Epithelial cell of esophagus (primary cell): ENCODE measurements at regions not wholly inside any gene's neighbourhood (a gene's known extent, or its start where the extent isn't known, plus 50 kb on each side); places are given as distances from the start of the nearest gene placed in this dataset.

Experiments
- DNase-seq: peaks from one replicate; pipeline ENCODE4 v3.0.0; 2010; ENCODE audit warnings: low read depth
- H3K4me3 ChIP-seq: 2 replicates; pipeline ENCODE4 v1.5.1; 2011; ENCODE audit warnings: mild to moderate bottlenecking, low read length, control low read depth
- CTCF ChIP-seq: IDR thresholded peaks from 2 replicates; pipeline ENCODE4 v1.5.1; 2011; ENCODE audit warnings: low read depth, mild to moderate bottlenecking, low read length, control low read depth, inconsistent platforms; ENCODE audit not compliant: insufficient read depth; ENCODE audit errors: missing control alignments

- no peak overlapping the region for H3K4me3 ChIP-seq
- no peak for DNase-seq
- no peak for TF ChIP-seq CTCF
Observed at GRCh38 chr13:79722885-79723445, 242.0 kb downstream of the NDFIP2 start.

- H3K4me3 ChIP-seq = no peak overlapping the region
- DNase-seq = no peak
- TF ChIP-seq CTCF = no peak
Observed at GRCh38 chr13:79716191-79716590, 235.2 kb downstream of the NDFIP2 start.

- no peak for TF ChIP-seq CTCF
- DNase-seq = no peak
- no peak overlapping the region for H3K4me3 ChIP-seq
Observed at GRCh38 chr13:79711631-79712030, 230.7 kb downstream of the NDFIP2 start.

- peak; percentile 54 for DNase-seq
- TF ChIP-seq CTCF = no peak
- no peak overlapping the region for H3K4me3 ChIP-seq
Observed at GRCh38 chr13:79710376-79710775, 229.4 kb downstream of the NDFIP2 start.

GRCh38 chr13:79709471-79709870 is 228.5 kb downstream of the NDFIP2 start:
- no peak for DNase-seq
- no peak for TF ChIP-seq CTCF
- H3K4me3 ChIP-seq = no peak overlapping the region

- no peak for DNase-seq
- no peak for TF ChIP-seq CTCF
- H3K4me3 ChIP-seq = no peak overlapping the region
Observed at GRCh38 chr13:79703772-79704171, 222.8 kb downstream of the NDFIP2 start.

GRCh38 chr13:79695754-79696153 is 214.8 kb downstream of the NDFIP2 start:
- DNase-seq = peak; percentile 44
- TF ChIP-seq CTCF = no peak
- H3K4me3 ChIP-seq = no peak overlapping the region
